ENCODE measurements at regions not wholly inside any gene's neighbourhood (a gene's known extent, or its start where the extent isn't known, plus 50 kb on each side); places are given as distances from the start of the nearest gene placed in this dataset.

DNA sequence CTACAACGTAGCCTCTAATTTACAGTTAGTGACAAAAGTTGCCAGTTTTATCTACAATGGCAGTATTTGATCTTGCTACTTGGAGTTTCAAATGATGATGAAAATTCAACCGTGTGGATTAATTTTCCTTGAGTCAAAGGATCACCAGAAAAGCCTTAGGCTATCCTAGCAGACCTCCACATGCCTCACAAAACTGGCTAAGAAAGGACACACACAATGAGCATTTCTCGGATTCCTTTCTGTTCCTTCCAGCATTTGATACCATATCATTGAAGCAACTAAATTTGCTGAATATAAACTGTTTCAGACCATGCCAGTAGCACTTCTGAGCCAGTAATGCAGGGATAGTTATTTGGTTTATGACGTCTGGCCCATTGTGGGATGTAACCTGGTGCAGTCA lies 587.4 kb upstream of the MDFIC2 start:
- DNase-seq: no peak

DNA sequence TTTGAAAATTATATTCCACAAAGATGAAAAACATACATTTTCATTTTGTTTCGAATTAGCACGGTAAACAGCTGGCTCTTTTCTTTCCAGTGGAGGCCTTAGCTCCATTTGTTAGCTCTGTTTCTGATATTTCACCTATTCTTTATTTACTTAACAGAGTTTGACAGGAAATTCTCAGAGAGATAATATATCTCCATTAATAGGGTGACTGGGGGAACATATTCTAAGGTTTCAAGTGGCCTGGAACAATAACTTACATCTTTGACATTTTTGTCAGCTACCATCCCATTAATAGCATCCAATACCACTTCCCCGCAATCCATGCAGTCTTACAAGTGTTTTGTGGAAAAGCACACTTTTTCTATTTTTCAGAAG lies 577.6 kb upstream of the MDFIC2 start:
- no peak for DNase-seq

DNA sequence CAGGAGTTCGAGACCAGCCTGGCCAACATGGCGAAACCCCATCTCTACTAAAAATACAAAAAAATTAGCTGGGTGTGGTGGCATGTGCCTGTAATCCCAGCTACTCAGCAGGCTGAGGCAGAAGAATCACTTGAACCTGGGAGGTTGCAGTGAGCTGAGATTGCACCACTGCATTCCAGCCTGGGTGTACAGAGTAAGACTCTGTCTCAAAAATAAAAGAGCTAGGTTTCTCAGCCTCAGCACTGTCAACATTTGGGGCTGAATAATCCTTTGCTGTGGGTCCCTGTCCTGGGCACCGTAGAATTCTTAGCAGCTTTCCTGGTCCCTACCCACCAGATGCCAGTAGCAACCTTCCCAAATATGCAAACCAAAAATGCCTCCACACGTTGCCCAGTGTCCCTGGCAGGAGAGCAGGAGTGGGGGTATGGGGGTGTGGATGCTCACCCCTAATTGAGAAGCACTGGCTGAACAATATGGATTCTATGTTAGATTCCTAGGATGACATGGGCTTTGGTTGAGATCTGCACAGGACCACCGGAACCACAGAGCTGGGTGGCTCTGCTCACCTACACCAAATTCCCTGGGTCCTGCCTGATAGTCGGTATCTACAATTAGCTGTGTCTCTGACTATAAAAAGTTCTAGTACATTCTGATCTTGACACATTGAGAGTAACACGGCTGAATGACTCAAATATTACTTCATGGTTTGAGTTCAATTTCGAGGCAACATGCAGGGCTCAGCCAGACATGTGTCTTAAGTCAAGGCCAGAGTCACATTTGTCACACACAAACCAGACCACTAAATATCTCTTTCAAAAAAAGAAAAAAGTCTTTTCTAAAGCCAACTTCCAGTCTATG lies 577.0 kb upstream of the MDFIC2 start:
- no peak for DNase-seq

DNA sequence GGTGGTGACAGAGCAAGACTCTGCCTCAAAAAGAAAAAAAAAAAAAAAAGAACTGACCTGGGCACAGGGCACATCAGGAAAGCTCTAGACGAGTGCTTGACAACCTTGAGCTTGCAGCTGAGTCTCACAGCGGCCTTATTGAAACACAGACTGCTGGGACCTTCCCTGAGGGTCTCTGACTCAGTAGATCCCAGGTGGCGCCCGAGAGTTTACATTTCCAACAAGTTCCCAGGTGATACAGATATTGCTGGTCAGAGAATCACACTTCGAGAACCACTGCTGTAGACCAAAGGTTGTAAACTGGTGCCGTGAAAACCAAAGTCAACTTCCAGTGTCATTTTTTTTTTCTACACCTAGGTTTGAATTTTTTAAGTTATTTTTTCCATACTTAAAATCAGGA lies 573.2 kb upstream of the MDFIC2 start:
- DNase-seq: no peak

DNA sequence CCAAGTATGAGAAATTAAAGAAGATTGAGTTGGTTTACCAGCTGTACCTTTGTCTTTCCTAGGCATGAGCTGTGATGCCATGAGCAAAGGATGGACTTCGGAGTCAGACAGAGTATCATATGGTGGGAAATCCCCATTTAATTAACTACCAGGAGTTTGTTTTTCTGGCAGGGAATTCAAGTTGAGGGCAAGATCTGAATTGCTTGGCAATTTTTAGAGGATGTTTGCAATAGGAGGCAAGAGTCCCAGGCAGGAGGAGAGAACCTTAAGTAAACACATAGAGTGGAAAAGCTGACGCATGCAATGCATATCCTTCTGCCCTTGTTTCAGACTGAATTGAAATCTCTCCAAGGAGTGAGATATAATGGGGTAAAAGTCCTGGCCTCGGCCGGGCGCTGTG lies 569.7 kb upstream of the MDFIC2 start:
- DNase-seq: peak; percentile 31

DNA sequence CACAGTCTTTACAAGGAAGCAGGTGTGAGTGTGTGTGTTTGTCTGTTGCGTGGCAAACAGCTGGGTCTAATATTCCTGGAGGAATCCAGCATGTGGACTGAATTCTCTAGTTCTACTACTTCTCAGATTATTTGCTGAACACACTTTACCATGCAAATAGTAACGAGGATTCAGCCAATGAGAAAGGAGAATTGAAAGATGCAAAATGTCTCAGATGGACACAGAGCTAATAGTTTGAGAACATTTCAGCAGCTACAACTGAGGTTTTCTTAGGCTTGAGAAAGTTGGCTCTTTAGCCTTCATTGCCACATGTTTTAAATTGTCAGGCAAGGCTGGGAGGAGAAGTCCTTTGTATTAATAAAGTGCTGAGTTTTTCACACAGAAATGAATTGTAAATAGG lies 568.0 kb upstream of the MDFIC2 start:
- no peak for DNase-seq

DNA sequence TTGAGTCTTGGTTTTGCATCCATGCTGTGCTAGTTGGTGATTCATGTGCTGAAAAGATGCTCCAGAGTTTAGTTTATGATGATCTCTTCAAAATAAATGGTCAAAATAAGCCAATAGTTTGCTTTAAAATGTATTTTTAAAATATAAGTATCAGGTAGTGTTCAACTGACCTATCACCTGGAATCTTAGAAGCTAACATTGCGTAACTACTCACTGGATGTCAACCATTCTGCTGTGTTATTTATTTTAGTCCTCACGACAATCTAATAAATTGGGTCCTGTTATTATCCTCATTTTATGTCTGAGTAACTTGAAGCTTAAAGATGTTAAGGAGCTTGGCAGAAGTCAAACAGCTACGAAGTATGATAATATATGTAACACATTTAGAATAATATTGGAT lies 563.7 kb upstream of the MDFIC2 start:
- no peak for DNase-seq

DNA sequence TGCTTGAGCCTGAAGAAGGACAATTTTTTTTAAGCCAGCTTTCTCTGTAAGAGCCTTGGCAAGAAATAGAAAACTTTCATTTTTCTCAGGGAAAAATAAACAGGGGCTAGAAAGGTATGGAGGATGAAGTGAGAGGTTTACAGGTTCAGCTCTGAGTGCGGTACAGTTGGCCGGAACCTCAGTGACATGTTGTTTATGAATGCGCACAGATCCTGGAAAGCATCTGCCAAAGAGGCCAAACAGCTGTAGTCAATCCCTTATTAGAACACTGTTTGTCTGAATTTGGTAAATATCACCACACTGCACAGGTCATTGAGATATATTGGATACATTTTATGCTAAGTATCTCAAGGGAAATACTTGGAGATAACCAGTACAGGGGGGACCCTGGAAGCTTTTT lies 561.8 kb upstream of the MDFIC2 start:
- DNase-seq: no peak

DNA sequence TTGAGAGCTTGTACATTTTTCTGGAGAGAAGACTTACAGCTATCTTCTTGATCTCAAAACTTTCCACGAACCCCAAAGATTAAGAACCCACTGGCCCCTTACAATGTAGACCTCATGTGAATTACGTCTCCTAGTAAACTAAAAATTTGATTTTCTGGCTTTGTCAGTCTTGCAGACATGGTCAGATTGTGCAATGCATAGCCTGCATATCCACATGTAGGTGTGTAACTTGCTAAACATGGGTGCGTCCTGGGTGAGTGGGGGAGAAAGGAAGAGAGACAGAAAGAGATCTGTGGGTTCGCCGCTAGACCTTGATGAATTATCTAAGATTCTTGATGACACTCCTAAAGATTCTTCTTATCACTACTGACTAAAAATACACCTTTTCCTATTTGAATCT lies 561.2 kb upstream of the MDFIC2 start:
- no peak for DNase-seq

DNA sequence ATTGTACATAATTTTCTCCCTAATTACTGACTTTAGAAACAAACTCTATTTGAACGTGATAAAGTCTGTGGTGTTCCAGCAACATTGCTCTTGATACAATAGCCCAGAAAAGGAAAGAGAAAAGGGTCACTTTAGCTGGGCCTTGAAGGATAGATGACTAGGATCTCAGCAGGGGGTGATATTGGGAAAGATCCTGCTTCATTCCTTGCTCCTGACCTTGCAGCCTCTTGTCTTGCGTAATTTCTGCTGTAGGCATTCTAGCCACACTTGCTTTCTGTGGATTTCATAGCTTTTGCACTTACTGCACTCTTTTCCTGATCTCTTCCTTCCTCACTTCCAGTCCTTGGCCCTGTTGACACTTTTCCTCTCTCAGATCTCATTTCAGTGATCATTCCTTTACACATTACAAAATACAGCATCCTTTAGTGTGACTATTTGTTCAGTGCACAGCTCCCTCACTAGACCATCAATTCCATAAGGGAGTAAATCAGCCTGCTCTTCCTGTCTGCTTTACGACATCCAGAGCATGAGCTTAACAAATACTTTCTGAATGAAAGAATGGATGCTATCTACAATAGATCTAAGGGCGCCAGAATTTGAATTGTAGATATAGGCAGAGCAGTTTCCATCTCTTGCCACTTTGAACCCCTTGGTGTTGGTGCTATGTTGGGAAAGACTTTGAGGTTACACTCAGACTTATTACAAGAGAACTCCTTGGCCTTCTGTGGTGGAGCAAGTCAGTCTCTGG lies 559.6 kb upstream of the MDFIC2 start:
- no peak for DNase-seq

DNA sequence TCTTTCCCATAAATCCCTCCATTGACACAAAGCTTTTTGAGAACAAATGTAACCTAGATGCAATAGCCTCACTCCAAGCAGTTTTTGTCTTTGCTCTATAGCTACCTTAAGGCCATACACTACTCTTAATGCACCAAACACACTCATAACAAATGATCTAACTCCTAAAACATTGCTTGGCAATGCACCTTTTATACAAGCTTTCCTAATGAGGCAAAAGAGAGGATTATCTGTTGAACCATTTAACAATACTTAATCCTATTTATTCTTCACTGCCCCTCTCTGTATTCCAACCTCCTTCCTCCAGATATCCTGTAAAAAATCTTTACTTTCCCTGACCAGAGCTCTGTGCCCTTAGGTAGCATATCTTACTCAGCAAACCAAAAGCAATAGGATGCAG lies 558.1 kb upstream of the MDFIC2 start:
- DNase-seq: no peak

DNA sequence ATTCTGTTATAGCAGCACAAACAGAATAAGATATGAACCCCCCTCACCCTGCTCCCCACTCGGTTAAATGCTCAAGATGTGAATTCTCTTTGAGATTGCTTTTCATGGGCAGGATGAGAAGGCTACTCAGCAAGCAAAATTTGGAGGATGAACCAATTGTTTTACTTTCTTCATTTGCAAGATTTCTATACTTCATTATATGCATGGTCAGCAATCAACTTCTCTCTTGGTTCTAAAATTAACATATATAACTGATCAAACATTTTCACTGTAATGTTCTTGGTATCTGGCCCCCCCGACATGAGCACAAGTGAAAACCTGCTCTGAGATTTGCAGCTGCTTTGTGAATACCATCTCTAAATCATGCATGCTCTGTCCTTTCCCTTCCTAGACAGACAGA lies 556.1 kb upstream of the MDFIC2 start:
- DNase-seq: no peak

DNA sequence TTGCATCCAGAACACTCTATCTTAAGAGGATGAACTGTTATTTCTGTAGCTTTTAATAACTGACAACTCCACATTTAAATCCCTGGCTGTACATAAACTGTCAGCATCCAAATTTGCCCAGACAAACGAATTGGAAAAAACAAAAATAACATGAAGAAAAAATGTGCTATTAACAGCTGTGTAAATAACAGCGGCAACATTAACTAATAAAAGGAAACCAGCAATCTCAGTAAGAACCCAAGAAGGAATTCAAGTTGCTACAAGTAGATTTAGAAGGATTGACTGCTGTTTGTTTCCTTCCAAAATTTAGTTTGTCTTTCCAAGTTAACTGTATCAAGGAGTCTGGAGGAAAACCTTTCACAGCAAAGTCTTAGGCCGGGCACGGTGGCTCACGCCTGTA lies 550.6 kb upstream of the MDFIC2 start:
- no peak for DNase-seq

DNA sequence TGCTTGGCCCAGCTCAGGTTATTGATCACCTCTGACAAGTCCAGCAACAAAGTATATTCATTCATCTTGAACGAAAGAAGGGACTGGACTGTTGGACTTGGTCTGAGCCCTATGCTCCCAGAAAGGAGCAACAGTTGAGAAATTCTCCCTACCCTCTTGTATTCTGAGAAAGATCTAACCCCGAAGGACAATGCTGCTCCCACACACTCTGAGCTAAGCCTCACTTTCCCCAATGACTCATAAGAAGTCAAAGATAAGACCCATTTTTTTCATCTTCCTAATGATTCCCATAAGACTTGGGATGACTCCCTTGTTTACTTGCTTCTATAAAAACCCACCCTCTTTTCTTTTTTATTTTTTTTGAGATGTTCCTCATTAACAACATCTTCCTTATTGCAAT lies 549.4 kb upstream of the MDFIC2 start:
- DNase-seq: no peak

DNA sequence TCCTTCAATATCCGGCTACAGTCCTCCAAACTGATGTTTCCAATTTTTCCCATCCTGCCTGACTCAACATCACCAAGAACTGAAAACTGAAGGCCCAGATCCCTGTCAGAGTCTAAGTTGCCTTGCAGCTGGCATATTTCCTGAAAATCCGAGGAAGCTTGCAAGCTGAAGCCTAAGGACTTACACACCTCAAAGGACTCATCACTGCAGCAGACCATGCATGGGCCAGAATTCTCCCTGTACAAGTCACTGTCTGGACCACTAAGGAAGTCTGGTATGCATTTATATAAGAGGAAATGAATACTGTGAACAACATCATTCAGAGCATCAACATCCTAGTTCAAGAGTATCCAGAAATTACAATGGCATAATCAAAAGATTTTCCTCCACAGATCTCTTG lies 548.8 kb upstream of the MDFIC2 start:
- DNase-seq: no peak

DNA sequence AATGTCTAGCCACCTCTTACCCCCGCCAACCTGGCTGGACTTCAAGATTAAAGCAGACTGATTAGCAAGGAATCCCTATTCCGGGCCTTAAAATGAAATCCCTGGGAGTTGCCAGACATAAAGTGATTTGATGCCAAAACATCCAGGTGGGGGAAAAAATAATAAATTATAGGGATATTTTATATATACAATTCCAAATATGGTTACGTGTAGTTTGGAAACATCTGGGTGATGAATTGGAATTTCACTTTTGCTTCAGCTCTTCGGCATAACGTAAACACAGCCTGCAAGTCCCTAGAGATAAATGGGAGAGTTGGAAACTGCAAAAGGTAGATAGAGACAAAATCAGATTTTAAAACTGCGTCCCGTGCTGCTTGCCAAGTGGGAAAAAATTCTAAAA lies 545.5 kb upstream of the MDFIC2 start:
- no peak for DNase-seq

DNA sequence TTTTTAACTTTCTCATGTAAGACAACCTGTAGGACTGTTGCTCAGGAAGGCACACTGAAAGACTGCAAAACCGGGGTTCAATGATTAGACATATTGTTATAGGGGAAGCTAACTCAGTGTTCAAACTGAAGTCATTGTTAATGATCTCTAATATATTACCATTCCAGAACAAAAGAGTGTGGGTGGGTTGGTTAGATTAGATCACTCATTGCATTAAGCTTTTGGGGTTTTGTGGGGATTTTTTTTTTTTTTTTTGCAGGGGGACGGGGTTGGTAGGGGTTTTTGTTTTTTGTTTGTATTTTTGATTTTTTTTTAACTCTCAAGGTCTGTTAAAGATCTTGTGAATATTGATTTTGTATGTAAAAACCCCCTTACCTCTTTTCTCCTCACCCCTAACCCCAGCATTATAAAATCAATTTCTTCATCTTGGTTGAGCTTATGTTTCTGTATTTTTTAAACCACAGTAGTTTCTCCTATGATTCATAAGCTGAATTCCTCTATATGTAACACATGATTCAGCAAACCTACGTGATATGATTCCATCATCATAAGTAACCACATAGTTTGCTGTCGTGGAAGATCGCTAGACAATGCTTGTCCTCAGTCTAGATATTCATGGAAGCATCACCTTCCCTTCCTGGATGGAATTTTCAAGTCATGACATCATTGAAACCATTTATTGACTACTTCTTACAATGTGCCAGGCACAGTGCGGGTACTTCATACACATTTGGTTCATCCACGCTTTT lies 544.1 kb upstream of the MDFIC2 start:
- DNase-seq: no peak

DNA sequence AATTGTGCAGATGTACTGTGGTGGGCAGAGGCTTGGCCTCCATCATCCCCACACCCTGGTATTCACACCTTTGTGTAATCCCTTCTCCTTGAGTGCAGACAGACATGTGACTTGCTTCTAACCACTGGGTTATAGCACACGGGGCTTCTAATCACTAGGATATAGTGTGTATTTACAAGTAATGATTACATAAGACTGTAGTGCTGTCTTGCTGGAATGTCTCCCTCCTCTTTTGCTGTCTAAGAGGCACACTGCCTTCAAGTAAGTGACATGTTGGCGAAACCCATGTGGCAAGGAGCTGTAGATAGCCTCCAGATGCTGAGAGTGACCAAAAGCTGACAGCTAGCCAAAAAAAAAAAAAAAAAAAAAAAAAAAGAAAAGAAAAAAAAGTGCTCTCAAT lies 542.7 kb upstream of the MDFIC2 start:
- DNase-seq: no peak

DNA sequence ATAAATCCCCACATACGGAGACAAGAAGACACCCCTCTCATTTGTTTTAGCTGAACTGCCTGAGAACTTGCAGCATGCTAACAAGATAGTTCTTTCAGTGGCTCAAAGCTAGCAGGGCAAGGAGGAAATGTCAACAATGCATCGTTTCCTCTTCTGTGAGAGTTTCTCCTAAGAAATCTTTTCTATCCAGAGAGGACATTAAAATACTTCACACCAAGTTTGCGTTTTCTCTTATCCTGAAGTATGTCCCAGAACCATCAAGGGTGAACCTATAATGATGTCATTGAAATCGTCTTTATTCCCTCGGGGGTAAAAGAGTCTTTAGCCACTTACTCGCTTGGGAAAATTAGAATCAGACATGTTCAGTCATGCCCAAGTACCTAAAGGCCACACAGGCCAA lies 541.7 kb upstream of the MDFIC2 start:
- no peak for DNase-seq

DNA sequence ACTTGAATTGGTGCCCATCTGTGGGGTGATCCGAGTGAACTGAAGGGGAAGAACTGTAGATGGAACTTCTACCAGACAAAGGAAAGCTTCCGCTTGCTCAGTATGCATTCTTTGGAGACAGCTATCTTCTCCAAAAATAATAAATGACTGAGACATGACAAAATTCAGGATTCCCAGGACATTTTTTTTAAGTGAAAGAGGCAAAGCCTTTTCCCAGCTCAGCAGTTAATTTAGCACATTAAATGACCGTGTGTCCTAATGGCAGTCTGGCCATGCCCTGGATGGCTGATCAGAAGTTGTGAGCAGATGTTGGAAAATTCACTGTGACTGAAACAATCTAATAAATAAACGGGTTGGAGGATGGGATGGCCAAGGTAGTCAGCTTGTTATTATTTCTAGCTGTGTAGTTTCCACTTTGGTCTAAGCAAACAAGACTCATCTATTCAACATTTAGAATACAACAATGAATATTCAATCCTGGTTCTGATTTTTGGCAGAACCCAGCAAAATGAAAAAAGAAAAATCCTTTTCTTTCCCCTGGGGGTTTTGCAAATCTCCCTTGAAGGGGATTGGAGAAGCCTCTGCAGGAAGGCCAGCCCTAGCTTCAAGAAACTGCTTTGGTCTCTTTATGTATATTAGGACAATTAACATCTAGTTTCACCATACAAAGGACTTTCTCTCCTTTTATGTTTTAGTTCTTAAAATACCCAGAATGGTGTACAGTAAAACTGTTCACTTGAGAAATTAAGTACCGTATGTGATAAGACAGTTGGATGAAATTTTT lies 540.9 kb upstream of the MDFIC2 start:
- DNase-seq: no peak

DNA sequence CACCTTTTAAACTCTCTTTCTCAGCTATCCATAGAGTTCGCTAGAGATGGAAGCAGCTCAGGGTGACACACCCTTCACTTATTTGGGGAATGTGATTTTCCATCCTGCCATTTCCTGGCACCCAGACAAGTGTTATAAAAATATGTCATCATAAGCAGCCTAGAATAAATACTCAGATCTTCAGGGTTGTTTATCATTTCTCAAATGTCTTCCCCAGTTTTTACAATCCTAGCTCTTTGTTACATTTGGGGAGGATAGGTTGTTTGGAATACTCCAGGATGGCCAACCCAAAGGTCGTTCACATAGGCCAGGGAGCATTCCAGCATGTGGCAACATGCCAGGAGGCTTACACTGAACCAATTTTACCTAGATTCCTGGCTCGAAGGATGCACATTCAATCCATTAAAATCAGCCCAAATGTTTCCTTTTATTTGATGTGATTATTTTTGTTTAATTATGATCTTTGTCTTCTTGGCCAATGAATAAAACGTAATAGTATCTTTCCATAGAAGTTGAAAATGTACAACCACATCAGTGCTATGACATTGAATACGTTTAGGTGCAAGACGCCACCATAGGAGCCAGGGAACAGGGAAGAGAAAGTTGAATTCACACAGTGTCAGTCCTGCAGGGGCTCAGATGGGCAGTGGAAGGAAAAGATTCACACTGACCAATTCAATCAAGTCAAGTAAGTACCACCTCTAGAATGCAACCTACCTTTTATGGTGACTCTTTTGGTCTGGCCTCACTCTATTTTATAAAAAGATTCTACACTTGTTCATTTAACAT lies 537.7 kb upstream of the MDFIC2 start:
- peak; percentile 1 for DNase-seq
